SJCRH30 (cell line): ENCODE measurements at regions not wholly inside any gene's neighbourhood (a gene's known extent, or its start where the extent isn't known, plus 50 kb on each side); places are given as distances from the start of the nearest gene placed in this dataset.
"Not testable (repeated sequence)": the region's sequence is repeated elsewhere in the genome, so short reads cannot be mapped to it uniquely, and the experiment has no call there.

ENCODE experiments used
- DNase-seq, 2 experiments: peaks; one replicate each; pipeline ENCODE4 v3.0.0-alpha.2; 2015 to 2020
- H3K27ac ChIP-seq: fragments of 250-450 bp; sonication (Bioruptor Pico); 2 replicates; pipeline ENCODE4 v1.5.1; 2020; ENCODE audit warnings: mild to moderate bottlenecking, moderate library complexity
- H3K27me3 ChIP-seq: fragments of 250-450 bp; sonication (Bioruptor Pico); 2 replicates; pipeline ENCODE4 v1.5.1; 2020; ENCODE audit warnings: mild to moderate bottlenecking, moderate library complexity
- H3K36me3 ChIP-seq: fragments of 250-450 bp; sonication (Bioruptor Pico); 2 replicates; pipeline ENCODE4 v1.5.1; 2020; ENCODE audit warnings: mild to moderate bottlenecking, moderate library complexity
- H3K4me1 ChIP-seq: fragments of 250-450 bp; sonication (Bioruptor Pico); 2 replicates; pipeline ENCODE4 v1.5.1; 2020; ENCODE audit warnings: mild to moderate bottlenecking, moderate library complexity
- H3K4me3 ChIP-seq: fragments of 250-450 bp; sonication (Bioruptor Pico); 2 replicates; pipeline ENCODE4 v1.5.1; 2020; ENCODE audit warnings: mild to moderate bottlenecking, moderate library complexity
- H3K9me3 ChIP-seq: fragments of 250-450 bp; sonication (Bioruptor Pico); replicated peaks from 2 replicates; pipeline ENCODE4 v1.5.1; 2020; ENCODE audit warnings: mild to moderate bottlenecking, moderate library complexity

DNA sequence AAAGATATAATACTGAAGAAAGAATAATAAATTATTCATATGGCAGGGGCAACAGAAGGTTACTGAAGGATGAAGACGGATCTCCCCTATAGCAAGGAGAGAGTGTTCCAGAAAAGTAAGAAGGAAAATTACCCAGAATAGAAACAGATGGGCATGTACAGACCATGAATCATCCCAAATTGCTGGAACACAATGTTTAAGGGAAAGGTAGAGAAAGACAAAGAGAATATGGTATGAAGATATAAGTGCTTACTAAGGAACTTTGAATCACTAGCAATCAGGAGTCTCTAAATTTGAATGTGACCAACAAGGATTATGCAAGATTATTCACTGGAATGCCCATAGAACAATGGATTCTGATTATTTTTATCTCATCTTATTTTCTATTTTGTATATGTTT lies 375.4 kb downstream of the COL11A1 start:
- peaks cover 12% of the 10 kb centered on the region for H3K4me1 ChIP-seq
- peak in 1 of 2 experiments; percentile 17 for DNase-seq
- no peaks in the 10 kb centered on the region for H3K27me3 ChIP-seq
- H3K36me3 ChIP-seq = no peaks in the 10 kb centered on the region
- H3K4me3 ChIP-seq = no peak overlapping the region
- peak overlapping the region; percentile 7 for H3K27ac ChIP-seq
- no peaks in the 10 kb centered on the region for H3K9me3 ChIP-seq

DNA sequence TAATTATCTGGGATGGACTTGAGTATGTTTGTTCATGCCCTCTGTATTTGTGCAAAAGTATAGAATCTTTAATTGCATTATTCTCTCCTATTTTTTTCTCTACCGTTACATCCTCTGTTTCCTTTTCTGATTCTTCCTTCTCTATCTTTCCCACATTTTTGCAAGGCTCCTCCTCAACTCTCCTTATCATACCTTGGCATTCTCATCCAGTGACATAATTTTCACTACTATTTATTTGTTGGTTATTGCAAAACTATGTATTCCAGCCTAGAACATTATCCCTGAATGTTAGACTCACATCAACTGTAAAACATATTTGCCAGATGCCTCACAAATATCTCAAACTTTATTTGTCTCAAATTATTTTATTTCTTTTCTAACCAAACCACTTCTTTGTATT lies 381.9 kb downstream of the COL11A1 start:
- no peak overlapping the region for H3K27ac ChIP-seq
- no peaks in the 10 kb centered on the region; the same call in none of the 2 replicates for H3K4me1 ChIP-seq
- H3K27me3 ChIP-seq = no peaks in the 10 kb centered on the region
- no peaks in the 10 kb centered on the region for H3K36me3 ChIP-seq
- no peaks in the 10 kb centered on the region for H3K9me3 ChIP-seq
- DNase-seq = no peak
- H3K4me3 ChIP-seq = no peak overlapping the region

DNA sequence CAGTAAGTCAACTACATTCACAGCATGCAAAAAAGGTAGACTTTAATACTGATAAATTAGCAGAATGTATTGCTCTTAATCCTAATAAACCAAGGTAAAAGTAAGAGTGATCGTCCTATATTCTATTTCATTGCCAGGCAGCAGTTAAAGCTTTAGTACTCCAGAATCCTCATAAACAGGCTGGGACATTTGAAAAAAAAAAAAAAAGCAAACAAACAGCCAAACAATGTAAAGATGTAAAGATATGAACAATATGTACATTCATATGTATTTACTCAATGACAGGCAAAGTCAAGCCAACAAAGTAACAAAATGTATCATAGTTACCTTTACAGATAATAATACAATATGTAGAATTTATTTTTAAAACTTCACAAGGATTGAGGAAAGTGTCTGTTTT lies 383.6 kb downstream of the COL11A1 start:
- H3K4me1 ChIP-seq = no peaks in the 10 kb centered on the region; the same call in none of the 2 replicates
- no peaks in the 10 kb centered on the region for H3K9me3 ChIP-seq
- H3K36me3 ChIP-seq = no peaks in the 10 kb centered on the region
- no peaks in the 10 kb centered on the region; the same call in 1 of the 2 replicates for H3K27me3 ChIP-seq
- no peak for DNase-seq
- no peak overlapping the region for H3K4me3 ChIP-seq
- no peak overlapping the region for H3K27ac ChIP-seq

DNA sequence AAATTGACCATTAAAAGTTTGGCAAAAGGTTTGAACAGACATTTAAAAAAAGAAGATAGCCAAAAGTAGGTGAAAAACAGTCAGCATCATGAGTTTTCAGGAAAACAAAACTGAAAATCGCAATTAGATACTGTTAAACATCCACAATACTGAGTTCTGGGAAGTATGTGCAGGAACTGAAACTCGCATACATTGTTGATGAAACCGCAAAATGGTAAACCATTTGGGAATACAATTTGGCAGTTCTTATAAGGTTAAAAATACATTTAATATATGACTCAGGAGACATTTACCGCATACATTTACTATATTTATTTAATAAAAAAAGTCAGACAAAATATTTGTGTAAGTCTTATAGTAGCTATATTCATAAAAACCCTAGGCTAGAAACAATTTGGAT lies 393.2 kb downstream of the COL11A1 start:
- DNase-seq = no peak
- no peaks in the 10 kb centered on the region for H3K4me1 ChIP-seq
- no peak overlapping the region for H3K27ac ChIP-seq
- H3K4me3 ChIP-seq = no peak overlapping the region
- no peaks in the 10 kb centered on the region for H3K27me3 ChIP-seq
- no peaks in the 10 kb centered on the region for H3K36me3 ChIP-seq
- no peaks in the 10 kb centered on the region for H3K9me3 ChIP-seq

DNA sequence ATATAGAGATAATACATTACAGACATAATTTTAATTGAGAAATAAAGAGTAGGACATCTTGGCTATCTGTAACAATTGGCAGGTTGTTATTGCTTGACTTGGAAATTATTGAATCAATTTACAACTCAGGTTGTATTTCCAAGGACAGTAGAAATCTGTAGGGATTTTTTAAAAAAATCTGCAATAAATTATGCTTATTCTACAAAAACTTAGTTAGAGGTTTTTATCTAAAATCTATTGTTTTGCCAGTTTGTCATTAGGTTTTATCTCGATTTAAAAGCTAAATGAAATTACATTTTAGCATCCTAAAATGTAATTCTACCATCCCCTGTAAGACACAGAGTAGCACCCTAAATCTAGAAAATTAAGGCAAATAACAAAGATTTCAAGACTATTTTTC lies 408.8 kb downstream of the COL11A1 start:
- DNase-seq = no peak
- Histone ChIP-seq H3K4me3 (no peak overlapping the region), H3K4me1 (no peaks in the 10 kb centered on the region), H3K27me3 (no peaks in the 10 kb centered on the region), H3K27ac (no peak overlapping the region), H3K9me3 (no peaks in the 10 kb centered on the region), H3K36me3 (no peaks in the 10 kb centered on the region)

DNA sequence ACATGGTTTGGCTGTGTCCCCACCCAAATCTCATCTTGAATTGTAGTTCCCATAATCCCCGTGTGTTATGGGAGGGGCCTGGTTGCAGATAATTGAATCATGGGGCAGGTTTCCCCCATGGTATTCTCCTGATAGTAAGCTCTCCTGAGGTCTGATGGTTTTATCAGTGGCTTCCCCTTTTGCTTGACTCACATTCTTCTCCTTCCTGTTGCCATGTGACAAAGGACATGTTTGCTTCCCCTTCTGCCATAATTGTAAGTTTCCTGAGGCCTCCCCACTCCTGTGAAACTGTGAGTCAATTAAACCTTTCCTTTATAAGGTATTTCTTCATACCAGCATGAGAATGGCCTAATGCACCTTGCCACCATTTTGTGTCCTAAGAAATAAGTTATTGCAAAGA lies 415.0 kb downstream of the COL11A1 start:
- Histone ChIP-seq H3K9me3 (no peaks in the 10 kb centered on the region), H3K27ac (no peak overlapping the region), H3K4me3 (no peak overlapping the region), H3K27me3 (no peaks in the 10 kb centered on the region), H3K36me3 (no peaks in the 10 kb centered on the region), H3K4me1 (no peaks in the 10 kb centered on the region)
- no peak for DNase-seq

DNA sequence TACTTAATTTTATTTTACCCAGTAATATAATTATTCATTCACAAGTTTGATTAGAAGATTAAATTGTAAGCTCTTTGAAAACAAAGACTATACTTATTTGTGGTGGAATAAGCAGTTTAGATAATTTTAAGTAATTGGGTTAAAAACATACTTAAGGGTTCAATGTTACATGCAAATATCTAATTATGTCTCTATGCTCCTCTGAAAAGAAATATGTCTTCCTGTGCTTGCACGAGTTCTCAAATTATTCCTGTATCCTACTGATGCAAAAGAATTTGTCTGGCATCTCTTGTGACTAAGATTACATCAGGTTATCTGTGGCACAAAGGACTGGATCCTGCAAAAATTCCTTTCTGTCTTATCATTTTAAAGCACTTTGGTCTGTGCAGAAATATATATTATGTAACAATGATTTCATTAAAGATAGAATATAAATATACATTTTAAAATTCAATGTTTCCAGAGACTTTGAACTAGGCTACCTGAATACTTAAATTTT lies 416.7 kb downstream of the COL11A1 start:
- H3K27ac ChIP-seq = no peak overlapping the region
- no peaks in the 10 kb centered on the region for H3K27me3 ChIP-seq
- no peaks in the 10 kb centered on the region for H3K36me3 ChIP-seq
- no peaks in the 10 kb centered on the region for H3K4me1 ChIP-seq
- no peak for DNase-seq
- no peaks in the 10 kb centered on the region for H3K9me3 ChIP-seq
- H3K4me3 ChIP-seq = no peak overlapping the region

DNA sequence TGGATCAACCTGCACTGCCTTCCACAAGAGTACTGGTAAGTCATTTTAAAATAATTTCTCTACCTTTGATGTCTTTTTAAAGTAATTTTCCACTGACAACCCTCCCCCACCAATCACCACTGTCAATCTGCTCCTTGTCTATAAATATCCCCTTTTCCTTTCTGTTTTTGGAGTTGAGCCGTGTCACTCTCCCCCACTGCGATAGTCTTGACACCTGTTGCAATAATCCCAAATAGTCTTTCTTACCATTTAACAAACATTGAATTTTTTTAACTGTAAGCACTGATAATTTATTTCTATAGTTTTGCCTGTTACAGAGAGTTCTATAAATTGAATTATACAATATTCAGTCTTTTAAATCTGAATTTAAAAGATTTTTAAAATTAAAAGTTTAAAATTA lies 420.9 kb downstream of the COL11A1 start:
- Histone ChIP-seq H3K36me3 (no peaks in the 10 kb centered on the region), H3K4me3 (no peak overlapping the region), H3K27ac (no peak overlapping the region), H3K27me3 (no peaks in the 10 kb centered on the region), H3K4me1 (no peaks in the 10 kb centered on the region), H3K9me3 (no peaks in the 10 kb centered on the region)
- no peak for DNase-seq

DNA sequence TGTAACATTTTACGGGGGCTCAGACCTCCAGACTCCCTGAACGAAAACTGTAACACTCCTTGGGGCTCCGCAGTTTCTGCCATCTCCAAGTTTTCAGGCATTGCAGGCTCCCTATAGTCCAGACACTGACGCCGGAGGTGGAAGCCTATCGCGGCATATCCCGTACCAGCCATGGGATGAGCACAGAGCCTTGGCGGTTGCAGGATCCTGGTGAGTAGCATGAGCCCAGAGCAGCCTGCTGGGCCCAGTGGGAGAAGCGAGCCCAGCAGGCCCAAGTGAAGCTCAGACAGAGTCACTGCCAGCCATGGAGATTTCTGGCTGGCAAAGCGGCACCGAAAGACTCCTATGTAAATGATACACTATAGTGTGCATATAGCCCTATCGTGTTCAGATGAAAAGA lies 446.8 kb downstream of the COL11A1 start:
- Histone ChIP-seq H3K4me1 (no peaks in the 10 kb centered on the region), H3K27me3 (no peaks in the 10 kb centered on the region), H3K36me3 (no peaks in the 10 kb centered on the region), H3K9me3 (no peaks in the 10 kb centered on the region), H3K27ac (no peak overlapping the region), H3K4me3 (no peak overlapping the region)
- no peak for DNase-seq

DNA sequence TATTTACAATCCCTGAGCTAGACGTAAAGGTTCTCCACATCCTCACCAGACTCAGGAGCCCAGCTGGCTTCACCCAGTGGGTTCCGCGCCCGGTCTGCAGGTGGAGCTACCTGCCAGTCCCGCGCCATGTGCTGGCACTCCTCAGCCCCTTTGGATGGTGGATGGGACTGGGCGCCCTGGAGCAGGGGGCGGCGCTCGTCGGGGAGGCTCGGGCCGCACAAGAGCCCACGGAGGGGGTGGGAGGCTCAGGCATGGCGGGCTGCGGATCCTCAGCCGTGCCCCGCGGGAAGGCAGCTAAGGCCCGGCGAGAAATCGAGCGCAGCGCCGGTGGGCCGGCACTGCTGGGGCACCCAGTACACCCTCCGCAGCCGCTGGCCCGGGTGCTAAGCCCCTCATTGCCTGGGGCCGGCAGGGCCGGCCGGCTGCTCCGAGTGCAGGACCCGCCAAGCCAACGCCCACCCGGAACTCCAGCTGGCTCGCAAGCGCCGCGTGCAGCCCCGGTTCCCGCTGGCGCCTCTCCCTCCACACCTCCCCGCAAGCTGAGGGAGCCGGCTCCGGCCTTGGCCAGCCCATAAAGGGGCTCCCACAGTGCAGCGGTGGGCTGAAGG lies 448.3 kb downstream of the COL11A1 start:
- H3K4me1 ChIP-seq, H3K27me3 ChIP-seq, H3K4me3 ChIP-seq, H3K36me3 ChIP-seq, H3K27ac ChIP-seq, H3K9me3 ChIP-seq, DNase-seq: not testable (repeated sequence)

DNA sequence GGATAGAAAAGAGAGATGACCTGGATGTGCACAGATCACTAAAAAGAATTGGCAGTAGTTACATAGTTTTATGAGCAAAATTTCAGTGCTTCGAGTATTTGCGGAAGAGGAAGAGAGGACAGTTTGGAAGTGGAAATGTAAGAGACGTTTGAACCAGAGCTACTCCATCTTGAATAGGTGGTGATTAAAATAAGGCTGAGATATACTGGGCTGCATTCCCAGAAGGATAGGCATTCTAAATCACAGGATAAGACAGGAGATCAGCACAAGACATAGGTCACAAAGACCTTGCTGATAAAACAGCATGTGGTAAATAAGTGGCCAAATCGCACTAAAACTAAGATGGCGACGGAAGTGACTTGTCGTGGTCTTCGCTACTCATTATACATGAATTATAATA lies 453.3 kb downstream of the COL11A1 start:
- Histone ChIP-seq H3K36me3 (no peaks in the 10 kb centered on the region), H3K4me3 (no peak overlapping the region), H3K4me1 (no peaks in the 10 kb centered on the region), H3K9me3 (no peaks in the 10 kb centered on the region), H3K27ac (no peak overlapping the region), H3K27me3 (no peaks in the 10 kb centered on the region)
- no peak for DNase-seq

DNA sequence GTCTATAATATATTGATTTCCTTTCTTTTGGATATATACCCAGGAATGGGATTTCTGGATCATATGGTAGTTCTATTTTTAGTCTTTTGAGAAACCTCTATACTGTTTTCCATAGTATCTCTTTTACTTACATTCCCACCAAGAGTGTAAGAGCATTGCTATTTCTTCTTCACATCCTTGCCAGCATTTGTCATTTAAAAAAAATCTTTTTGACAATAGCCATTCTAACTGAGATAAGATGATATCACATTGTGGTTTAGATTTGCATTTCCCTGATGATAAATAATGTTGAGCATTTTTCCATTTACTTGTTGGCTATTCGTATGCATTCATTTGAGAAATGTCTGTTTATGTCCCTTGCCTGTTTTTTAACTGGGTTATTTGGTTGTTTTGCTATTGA lies 467.4 kb downstream of the COL11A1 start:
- Histone ChIP-seq H3K4me3 (no peak overlapping the region), H3K36me3 (no peaks in the 10 kb centered on the region), H3K27me3 (no peaks in the 10 kb centered on the region), H3K27ac (no peak overlapping the region), H3K4me1 (no peaks in the 10 kb centered on the region), H3K9me3 (no peaks in the 10 kb centered on the region)
- DNase-seq = no peak

DNA sequence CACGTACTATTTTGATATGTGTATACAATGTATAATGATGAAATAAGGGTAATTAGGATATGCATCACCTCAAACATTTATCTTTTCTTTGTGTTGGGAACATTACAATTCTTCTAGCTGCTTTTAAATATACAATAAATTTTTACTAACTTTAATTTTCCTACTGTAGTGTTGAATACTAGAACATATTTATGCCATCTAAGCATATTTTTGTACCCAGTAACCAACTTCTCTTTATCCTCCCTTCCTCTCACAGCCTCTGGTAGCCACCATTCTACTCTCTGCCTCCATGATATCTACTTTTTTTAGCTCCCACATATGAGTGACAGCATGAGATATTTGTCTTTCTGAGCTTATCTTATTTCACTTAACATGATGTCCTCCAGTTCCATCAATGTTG lies 468.0 kb downstream of the COL11A1 start:
- Histone ChIP-seq H3K36me3 (no peaks in the 10 kb centered on the region), H3K9me3 (no peaks in the 10 kb centered on the region), H3K4me3 (no peak overlapping the region)

DNA sequence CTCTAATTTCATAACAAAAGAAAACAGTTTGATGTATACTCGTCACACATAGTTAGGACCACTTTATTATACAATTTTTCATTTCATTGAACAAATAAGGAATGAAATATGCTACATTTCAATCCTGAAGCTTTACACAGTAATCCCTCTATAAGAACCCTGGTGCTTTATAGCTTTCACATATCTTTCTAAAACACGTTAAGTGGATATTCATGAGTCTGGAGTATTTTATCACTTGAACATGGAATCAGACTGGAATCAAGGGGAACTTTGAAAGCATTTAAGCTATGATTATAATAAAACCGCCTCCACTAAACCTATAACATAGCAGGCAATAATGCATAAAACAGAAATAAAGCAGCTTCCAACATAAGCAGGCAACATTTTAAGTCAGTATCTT lies 476.6 kb downstream of the COL11A1 start:
- DNase-seq = no peak
- Histone ChIP-seq H3K36me3 (no peaks in the 10 kb centered on the region), H3K27me3 (no peaks in the 10 kb centered on the region), H3K27ac (no peak overlapping the region), H3K4me3 (no peak overlapping the region), H3K4me1 (no peaks in the 10 kb centered on the region), H3K9me3 (no peaks in the 10 kb centered on the region)

More for the DNA sequence above, 468.0 kb downstream of the COL11A1 start:
- H3K4me1 ChIP-seq = no peaks in the 10 kb centered on the region
- H3K27me3 ChIP-seq = no peaks in the 10 kb centered on the region
- H3K27ac ChIP-seq = no peak overlapping the region
- no peak for DNase-seq

DNA sequence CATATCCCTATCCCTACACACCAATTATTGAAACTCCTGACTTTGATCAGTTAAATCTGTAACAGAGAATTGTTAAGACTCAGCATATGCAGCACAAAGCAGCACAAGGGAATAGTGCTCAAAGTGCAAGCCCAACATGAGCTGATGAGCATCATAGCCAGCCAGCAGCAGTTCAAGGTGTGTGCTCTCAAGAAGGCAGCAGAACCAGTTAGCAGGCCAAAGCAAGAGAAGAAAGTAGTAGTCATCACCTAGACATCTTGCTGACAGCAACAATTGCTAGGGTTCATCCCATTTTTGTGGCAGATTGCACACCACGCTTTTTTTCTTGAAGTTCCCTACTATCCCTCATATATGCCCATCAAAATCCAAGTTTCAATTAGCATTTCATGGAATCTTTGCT lies 478.3 kb downstream of the COL11A1 start:
- Histone ChIP-seq H3K4me3 (no peak overlapping the region), H3K9me3 (no peaks in the 10 kb centered on the region), H3K27ac (no peak overlapping the region), H3K36me3 (no peaks in the 10 kb centered on the region), H3K4me1 (no peaks in the 10 kb centered on the region), H3K27me3 (no peaks in the 10 kb centered on the region)
- no peak for DNase-seq

DNA sequence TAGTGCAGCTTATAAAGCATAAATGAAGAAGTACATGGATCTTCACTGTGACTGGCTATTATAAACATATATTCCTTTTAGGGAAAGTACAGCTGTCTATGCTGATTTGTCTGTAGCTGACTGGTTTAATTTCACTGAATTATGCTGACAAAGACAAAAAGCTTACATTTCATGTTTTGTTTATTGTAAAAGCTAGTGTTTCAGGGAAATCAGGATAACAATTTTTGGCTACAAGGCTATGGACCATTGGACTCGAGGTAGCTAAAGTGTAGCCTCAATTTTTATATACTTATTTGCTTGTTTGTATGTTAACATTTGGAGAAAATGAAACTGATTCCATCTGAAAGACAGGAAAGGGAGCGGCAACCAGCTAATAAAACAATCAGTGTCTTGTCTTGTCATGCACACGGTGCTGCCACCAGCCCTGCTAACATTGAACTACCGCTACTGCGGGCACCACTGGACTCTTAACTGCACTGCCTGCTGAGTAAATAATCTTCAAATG lies 480.2 kb downstream of the COL11A1 start:
- Histone ChIP-seq H3K4me1 (no peaks in the 10 kb centered on the region), H3K36me3 (no peaks in the 10 kb centered on the region), H3K4me3 (no peak overlapping the region), H3K27me3 (no peaks in the 10 kb centered on the region), H3K27ac (no peak overlapping the region), H3K9me3 (no peaks in the 10 kb centered on the region)
- DNase-seq = peak in 1 of 2 experiments; percentile 11
